Liver (tissue), 8 donors: ENCODE measurements at regions not wholly inside any gene's neighbourhood (a gene's known extent, or its start where the extent isn't known, plus 50 kb on each side); places are given as distances from the start of the nearest gene placed in this dataset.

Experiments used
- DNase-seq: peaks from one replicate; pipeline ENCODE4 v3.0.0-alpha.2; 2017; ENCODE audit warnings: low spot score
- H3K27ac ChIP-seq, 2 donors: one replicate each; pipeline ENCODE4 v1.7.0; 2013; ENCODE audit warnings: inconsistent platforms in 2 of 2, low read length in 2 of 2, control low read depth in 1 of 2, low read depth in 1 of 2, mild to moderate bottlenecking in 1 of 2
- H3K27me3 ChIP-seq, 4 donors: one replicate each; pipeline versions ENCODE4 v1.6.1 to v1.7.0; 2013; ENCODE audit warnings: low read length in 3 of 4, inconsistent platforms in 1 of 4, mild to moderate bottlenecking in 1 of 4, moderate library complexity in 1 of 4; ENCODE audit not compliant: control insufficient read depth in 4 of 4, insufficient read depth in 4 of 4
- H3K36me3 ChIP-seq, 4 donors: one replicate each; pipeline versions ENCODE4 v1.6.1 to v1.7.0; 2013; ENCODE audit warnings: low read length in 3 of 4, mild to moderate bottlenecking in 3 of 4, low read depth in 1 of 4, moderate library complexity in 1 of 4; ENCODE audit not compliant: control insufficient read depth in 4 of 4, insufficient read depth in 3 of 4
- H3K4me1 ChIP-seq, 4 donors: one replicate each; pipeline versions ENCODE4 v1.6.1 to v1.7.0; 2013; ENCODE audit warnings: low read length in 3 of 4, mild to moderate bottlenecking in 3 of 4, moderate library complexity in 1 of 4; ENCODE audit not compliant: control insufficient read depth in 4 of 4, insufficient read depth in 4 of 4
- H3K4me3 ChIP-seq, 3 donors: one replicate each; pipeline versions ENCODE4 v1.6.1 to v1.7.0; 2013; ENCODE audit warnings: low read length in 3 of 3, control low read depth in 1 of 3, low read depth in 1 of 3, mild to moderate bottlenecking in 1 of 3
- H3K9ac ChIP-seq, 2 donors: one replicate each; pipeline ENCODE4 v1.7.0; 2013; ENCODE audit warnings: low read length in 2 of 2, mild to moderate bottlenecking in 2 of 2, moderate library complexity in 2 of 2, control low read depth in 1 of 2, low read depth in 1 of 2
- H3K9me3 ChIP-seq, 4 donors: one replicate each; pipeline versions ENCODE4 v1.6.1 to v1.7.0; 2013; ENCODE audit warnings: low read length in 3 of 4; ENCODE audit not compliant: control insufficient read depth in 4 of 4
- ATF3 ChIP-seq: IDR thresholded peaks from 2 replicates; pipeline ENCODE4 v1.6.1; 2016; ENCODE audit warnings: antibody characterized with exemption
- CTCF ChIP-seq: fragments of 150-350 bp; IDR thresholded peaks from 2 replicates; pipeline ENCODE4 v1.5.1; 2017; ENCODE audit warnings: improper control_type of control experiment, low read depth, low read length; ENCODE audit not compliant: missing input control
- EGR1 ChIP-seq, 2 donors: IDR thresholded peaks; 2 replicates each; pipeline ENCODE4 v1.6.1; 2016 to 2018; ENCODE audit warnings: antibody characterized with exemption in 2 of 2, low read depth in 2 of 2
- FOXA1 ChIP-seq: IDR thresholded peaks from 2 replicates; pipeline ENCODE4 v1.6.1; 2016; ENCODE audit warnings: antibody characterized with exemption
- FOXA2 ChIP-seq: IDR thresholded peaks from 2 replicates; pipeline ENCODE4 v1.6.1; 2016; ENCODE audit warnings: antibody characterized with exemption
- GABPA ChIP-seq, 2 donors: IDR thresholded peaks in 1 of 2; conservative IDR thresholded peaks in 1 of 2; 2 replicates each; pipeline ENCODE4 v1.6.1; 2016; ENCODE audit warnings: antibody characterized with exemption in 2 of 2, mild to moderate bottlenecking in 1 of 2, moderate library complexity in 1 of 2
- HNF4A ChIP-seq, 2 donors: conservative IDR thresholded peaks; 2 replicates each; pipeline ENCODE4 v1.6.1; 2016; ENCODE audit warnings: antibody characterized with exemption in 2 of 2, mild to moderate bottlenecking in 2 of 2
- HNF4G ChIP-seq: IDR thresholded peaks from 2 replicates; pipeline ENCODE4 v1.6.1; 2016; ENCODE audit warnings: antibody characterized with exemption
- JUND ChIP-seq, 2 donors: IDR thresholded peaks; 2 replicates each; pipeline ENCODE4 v1.6.1; 2016; ENCODE audit warnings: antibody characterized with exemption in 2 of 2
- MAX ChIP-seq: IDR thresholded peaks from 2 replicates; pipeline ENCODE4 v1.6.1; 2016; ENCODE audit warnings: antibody characterized with exemption
- NR2F2 ChIP-seq: IDR thresholded peaks from 2 replicates; pipeline ENCODE4 v1.6.1; 2016; ENCODE audit warnings: antibody characterized with exemption
- RAD21 ChIP-seq, 2 donors: IDR thresholded peaks; 2 replicates each; pipeline ENCODE4 v1.6.1; 2016; ENCODE audit warnings: antibody characterized with exemption in 2 of 2, mild to moderate bottlenecking in 2 of 2
- REST ChIP-seq: IDR thresholded peaks from 2 replicates; pipeline ENCODE4 v1.6.1; 2016; ENCODE audit warnings: antibody characterized with exemption, mild to moderate bottlenecking
- RXRA ChIP-seq, 2 donors: IDR thresholded peaks; 2 replicates each; pipeline ENCODE4 v1.6.1; 2017 to 2018; ENCODE audit warnings: antibody characterized with exemption in 2 of 2, mild to moderate bottlenecking in 1 of 2
- SP1 ChIP-seq: IDR thresholded peaks from 2 replicates; pipeline ENCODE4 v1.6.1; 2018; ENCODE audit warnings: antibody characterized with exemption, mild to moderate bottlenecking
- TAF1 ChIP-seq: conservative IDR thresholded peaks from 2 replicates; pipeline ENCODE4 v1.6.1; 2016; ENCODE audit warnings: antibody characterized with exemption, mild to moderate bottlenecking
- YY1 ChIP-seq: IDR thresholded peaks from 2 replicates; pipeline ENCODE4 v1.6.1; 2016; ENCODE audit warnings: antibody characterized with exemption, mild to moderate bottlenecking
- ZBTB33 ChIP-seq: IDR thresholded peaks from 2 replicates; pipeline ENCODE4 v1.6.1; 2016; ENCODE audit warnings: antibody characterized with exemption
- WGBS: extraction: QIAGEN DNeasy Blood & Tissue Kit; methylation state at CpG from one replicate; pipeline ENCODE4 v1.1.7; 2013; 5-methylcytosine and 5-hydroxymethylcytosine counted together
- donor health status: healthy.
- donor health status: healthy.
- donor health status: healthy.
- donor health status: healthy.
- donor health status: healthy.

GRCh38 chr6:54729716-54730115, 116.9 kb upstream of the FAM83B start:
- no peaks in the 10 kb centered on the region for H3K36me3 ChIP-seq
- H3K27ac ChIP-seq, result no peak overlapping the region
- DNase-seq, result no peak
- H3K9ac ChIP-seq, result no peak overlapping the region
- no peaks in the 10 kb centered on the region for H3K4me1 ChIP-seq
- no peaks in the 10 kb centered on the region for H3K9me3 ChIP-seq
- 80% methylated on average over 3 of the region's 3 CpGs for WGBS
- H3K4me3 ChIP-seq, result no peak overlapping the region
- no peaks in the 10 kb centered on the region for H3K27me3 ChIP-seq
- TF ChIP-seq SP1 (no peak), GABPA (IDR thresholded peaks at IDR 0.05 in 1 of 2, conservative IDR thresholded peaks at IDR 0.05 in 1 of 2) (no peak), NR2F2 (no peak), REST (no peak), YY1 (no peak), CTCF (no peak), HNF4G (no peak), EGR1 (IDR thresholded peaks at IDR 0.05; ENCODE audit: low read depth in 2 of 2) (no peak), RXRA (IDR thresholded peaks at IDR 0.05) (no peak), FOXA2 (no peak), JUND (IDR thresholded peaks at IDR 0.05) (no peak), MAX (no peak), RAD21 (IDR thresholded peaks at IDR 0.05) (no peak), ZBTB33 (no peak), TAF1 (no peak), HNF4A (conservative IDR thresholded peaks at IDR 0.05) (no peak), FOXA1 (no peak), ATF3 (no peak)
